ENCODE measurements at regions not wholly inside any gene's neighbourhood (a gene's known extent, or its start where the extent isn't known, plus 50 kb on each side); places are given as distances from the start of the nearest gene placed in this dataset.
"Not testable (repeated sequence)": the region's sequence is repeated elsewhere in the genome, so short reads cannot be mapped to it uniquely, and the experiment has no call there.

DNA sequence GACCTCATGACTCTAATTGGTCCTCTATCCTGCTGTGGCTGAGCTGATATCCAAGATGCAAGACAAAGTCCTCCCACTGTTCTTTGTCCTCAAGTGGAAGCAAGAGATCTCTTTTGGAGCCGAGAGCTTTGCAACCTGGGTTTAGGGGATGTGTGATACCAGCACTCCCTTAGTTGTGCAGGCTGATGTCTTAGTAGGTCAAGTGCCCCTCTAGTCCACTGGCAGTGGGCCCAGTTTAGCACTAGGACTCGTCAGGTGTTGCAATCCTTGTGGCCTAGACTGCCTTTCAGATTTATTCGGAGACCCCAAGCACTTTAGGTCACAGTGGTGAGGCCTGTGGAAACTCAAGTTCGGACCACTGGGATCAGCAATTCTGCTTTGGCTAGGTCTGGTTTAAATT is 64.0 kb downstream of the GPRASP3 start:
- no peaks in the 10 kb centered on the region for H3K27me3 ChIP-seq (ENCODE audit: low read length)
- H4K20me1 ChIP-seq (ENCODE audit: low read depth, low read length): no peaks in the 10 kb centered on the region
- no peak overlapping the region for H3K4me2 ChIP-seq (ENCODE audit: low read depth, low read length, poor library complexity, severe bottlenecking)
- no peak overlapping the region for H3K27ac ChIP-seq (ENCODE audit: low read depth, low read length)
- H3K36me3 ChIP-seq (ENCODE audit: low read length): no peaks in the 10 kb centered on the region
- H3K9me3 ChIP-seq (ENCODE audit: insufficient read depth, low read length): no peaks in the 10 kb centered on the region
- TF ChIP-seq, protein P1, sequence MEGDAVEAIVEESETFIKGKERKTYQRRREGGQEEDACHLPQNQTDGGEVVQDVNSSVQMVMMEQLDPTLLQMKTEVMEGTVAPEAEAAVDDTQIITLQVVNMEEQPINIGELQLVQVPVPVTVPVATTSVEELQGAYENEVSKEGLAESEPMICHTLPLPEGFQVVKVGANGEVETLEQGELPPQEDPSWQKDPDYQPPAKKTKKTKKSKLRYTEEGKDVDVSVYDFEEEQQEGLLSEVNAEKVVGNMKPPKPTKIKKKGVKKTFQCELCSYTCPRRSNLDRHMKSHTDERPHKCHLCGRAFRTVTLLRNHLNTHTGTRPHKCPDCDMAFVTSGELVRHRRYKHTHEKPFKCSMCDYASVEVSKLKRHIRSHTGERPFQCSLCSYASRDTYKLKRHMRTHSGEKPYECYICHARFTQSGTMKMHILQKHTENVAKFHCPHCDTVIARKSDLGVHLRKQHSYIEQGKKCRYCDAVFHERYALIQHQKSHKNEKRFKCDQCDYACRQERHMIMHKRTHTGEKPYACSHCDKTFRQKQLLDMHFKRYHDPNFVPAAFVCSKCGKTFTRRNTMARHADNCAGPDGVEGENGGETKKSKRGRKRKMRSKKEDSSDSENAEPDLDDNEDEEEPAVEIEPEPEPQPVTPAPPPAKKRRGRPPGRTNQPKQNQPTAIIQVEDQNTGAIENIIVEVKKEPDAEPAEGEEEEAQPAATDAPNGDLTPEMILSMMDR (IDR thresholded peaks at IDR 0.05; ENCODE audit: insufficient read depth, low read length, poor library complexity, severe bottlenecking): no peak
- TF ChIP-seq EZH2phosphoT487 (conservative IDR thresholded peaks at IDR 0.05; ENCODE audit: low read length): no peak
- H3K9ac ChIP-seq (ENCODE audit: low read length): no peak overlapping the region
- H2AFZ ChIP-seq (ENCODE audit: low read depth, low read length, severe bottlenecking): no peak overlapping the region
- no peaks in the 10 kb centered on the region for H3K9me2 ChIP-seq (replicated peaks; ENCODE audit: insufficient read depth, low read length)
- H3K4me3 ChIP-seq (ENCODE audit: insufficient read depth, low read length, poor library complexity, severe bottlenecking): no peak overlapping the region
- no peaks in the 10 kb centered on the region for H3K79me2 ChIP-seq (ENCODE audit: insufficient read depth, low read length)
- H3F3A ChIP-seq (ENCODE audit: insufficient read depth): no peaks in the 10 kb centered on the region

GRCh38 chrX:102787283-102787682 is 66.7 kb downstream of the GPRASP3 start:
- Histone ChIP-seq H3F3A (ENCODE audit: insufficient read depth) (no peaks in the 10 kb centered on the region), H3K36me3 (ENCODE audit: low read length) (no peaks in the 10 kb centered on the region), H3K79me2 (ENCODE audit: insufficient read depth, low read length) (no peaks in the 10 kb centered on the region), H3K27me3 (ENCODE audit: low read length) (no peaks in the 10 kb centered on the region), H3K9ac (ENCODE audit: low read length) (no peak overlapping the region), H3K27ac (ENCODE audit: low read depth, low read length) (no peak overlapping the region), H3K4me2 (ENCODE audit: low read depth, low read length, poor library complexity, severe bottlenecking) (no peak overlapping the region), H2AFZ (ENCODE audit: low read depth, low read length, severe bottlenecking) (no peak overlapping the region), H3K9me3 (ENCODE audit: insufficient read depth, low read length) (no peaks in the 10 kb centered on the region), H3K4me3 (ENCODE audit: insufficient read depth, low read length, poor library complexity, severe bottlenecking) (no peak overlapping the region), H3K9me2 (replicated peaks; ENCODE audit: insufficient read depth, low read length) (no peaks in the 10 kb centered on the region), H4K20me1 (ENCODE audit: low read depth, low read length) (no peaks in the 10 kb centered on the region)
- TF ChIP-seq EZH2phosphoT487 (conservative IDR thresholded peaks at IDR 0.05; ENCODE audit: low read length): no peak

GRCh38 chrX:102808336-102808735 is 87.8 kb downstream of the GPRASP3 start:
- Histone ChIP-seq H3F3A (ENCODE audit: insufficient read depth) (no peaks in the 10 kb centered on the region), H3K79me2 (ENCODE audit: insufficient read depth, low read length) (no peaks in the 10 kb centered on the region), H3K27ac (ENCODE audit: low read depth, low read length) (no peak overlapping the region), H3K9me2 (replicated peaks; ENCODE audit: insufficient read depth, low read length) (no peaks in the 10 kb centered on the region), H3K36me3 (ENCODE audit: low read length) (no peaks in the 10 kb centered on the region), H3K9me3 (ENCODE audit: insufficient read depth, low read length) (no peaks in the 10 kb centered on the region), H3K4me2 (ENCODE audit: low read depth, low read length, poor library complexity, severe bottlenecking) (no peak overlapping the region), H2AFZ (ENCODE audit: low read depth, low read length, severe bottlenecking) (no peak overlapping the region), H3K27me3 (ENCODE audit: low read length) (no peaks in the 10 kb centered on the region), H4K20me1 (ENCODE audit: low read depth, low read length) (no peaks in the 10 kb centered on the region), H3K4me3 (ENCODE audit: insufficient read depth, low read length, poor library complexity, severe bottlenecking) (no peak overlapping the region), H3K9ac (ENCODE audit: low read length) (no peak overlapping the region)
- TF ChIP-seq EZH2phosphoT487 (conservative IDR thresholded peaks at IDR 0.05; ENCODE audit: low read length): no peak
- TF ChIP-seq, protein P1 (IDR thresholded peaks at IDR 0.05; ENCODE audit: insufficient read depth, low read length, poor library complexity, severe bottlenecking): no peak

DNA sequence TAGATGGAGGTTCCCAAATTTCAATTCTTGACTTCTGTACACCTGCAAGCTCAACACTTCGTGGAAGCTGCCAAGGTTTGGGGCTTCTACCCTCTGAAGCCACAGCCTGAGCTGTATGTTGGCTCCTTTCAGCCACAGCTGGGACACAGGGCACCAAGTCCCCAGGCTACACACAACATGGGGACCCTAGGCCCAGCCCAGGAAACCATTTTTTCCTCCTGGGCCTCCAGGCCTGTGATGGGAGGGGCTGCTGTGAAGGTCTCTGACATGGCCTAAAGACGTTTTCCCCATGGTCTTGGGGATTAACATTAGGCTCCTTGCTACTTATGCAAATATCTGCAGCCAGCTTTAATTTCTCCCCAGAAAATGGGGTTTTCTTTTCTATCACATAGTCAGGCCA is 97.7 kb downstream of the GPRASP3 start:
- not testable (repeated sequence) for H2AFZ ChIP-seq (ENCODE audit: low read depth, low read length, severe bottlenecking); H3K27ac ChIP-seq (ENCODE audit: low read depth, low read length); H3K27me3 ChIP-seq (ENCODE audit: low read length); H3K9me2 ChIP-seq (replicated peaks; ENCODE audit: insufficient read depth, low read length); H3K36me3 ChIP-seq (ENCODE audit: low read length); H3K4me2 ChIP-seq (ENCODE audit: low read depth, low read length, poor library complexity, severe bottlenecking); H3K9ac ChIP-seq (ENCODE audit: low read length); H4K20me1 ChIP-seq (ENCODE audit: low read depth, low read length); H3K9me3 ChIP-seq (ENCODE audit: insufficient read depth, low read length); H3K4me3 ChIP-seq (ENCODE audit: insufficient read depth, low read length, poor library complexity, severe bottlenecking); H3K79me2 ChIP-seq (ENCODE audit: insufficient read depth, low read length); H3F3A ChIP-seq (ENCODE audit: insufficient read depth)
